Gastrocnemius medialis (tissue), 4 donors: ENCODE measurements at regions not wholly inside any gene's neighbourhood (a gene's known extent, or its start where the extent isn't known, plus 50 kb on each side); places are given as distances from the start of the nearest gene placed in this dataset.
A peak's percentile ranks its signal among the peaks of the same experiment; 100 is the strongest.

Experiments
- ATAC-seq, 2 donors: fragments of 150-250 bp; one replicate each; pipeline ENCODE4 v1.9.1; 2016
- DNase-seq, 2 donors: peaks; one replicate each; pipeline ENCODE4 v3.0.0-alpha.2; 2019
- H3K27ac ChIP-seq, 4 donors: fragments of 200-600 bp; sonication (generic); 1 replicate in 1 of 4; 2 replicates in 3 of 4; pipeline ENCODE4 v1.5.1; 2016 to 2018; ENCODE audit warnings: mild to moderate bottlenecking in 2 of 4, moderate library complexity in 1 of 4
- H3K27me3 ChIP-seq, 3 donors: fragments of 200-600 bp; sonication (generic) in 2 of 3; 1 replicate in 1 of 3; 2 replicates in 2 of 3; pipeline versions ENCODE4 v1.5.1 to v1.6.0; 2016 to 2019; ENCODE audit warnings: mild to moderate bottlenecking in 1 of 3, moderate library complexity in 1 of 3
- H3K36me3 ChIP-seq, 2 donors: fragments of 200-600 bp; sonication (generic) in 1 of 2; one replicate each; pipeline ENCODE4 v1.5.1; 2017 to 2018
- H3K4me1 ChIP-seq, 2 donors: fragments of 200-600 bp; sonication (generic) in 1 of 2; one replicate each; pipeline ENCODE4 v1.5.1; 2016 to 2017; ENCODE audit warnings: mild to moderate bottlenecking in 2 of 2
- H3K4me3 ChIP-seq, 4 donors: fragments of 200-600 bp; sonication (generic) in 3 of 4; 1 replicate in 1 of 4; 2 replicates in 3 of 4; pipeline ENCODE4 v1.5.1; 2016 to 2019; ENCODE audit warnings: mild to moderate bottlenecking in 2 of 4
- H3K9me3 ChIP-seq, 3 donors: fragments of 200-600 bp; sonication (generic) in 2 of 3; 1 replicate in 1 of 3; 2 replicates in 2 of 3; pipeline ENCODE4 v1.5.1; 2016 to 2019
- POLR2A ChIP-seq, 2 donors: fragments of 450-650 bp; IDR thresholded peaks; one replicate each; pipeline ENCODE4 v1.6.1; 2017; ENCODE audit warnings: antibody characterized with exemption in 2 of 2, mild to moderate bottlenecking in 2 of 2, moderate library complexity in 2 of 2
- in situ Hi-C, 4 donors: fragments of 200-750 bp; cut with MboI; loops; one replicate each; pipeline versions ENCODE4 v1.15.0 to v1.8.0; 2017; ENCODE audit warnings: low sequenced_read_pairs in 4 of 4
- intact Hi-C: fragments of 100-400 bp; cut with DNase I; formaldehyde crosslinking; loops from one replicate; pipeline ENCODE4 v1.15.1; 2023; ENCODE audit warnings: low total_unique reads
- TF ChIP-seq, protein P1 (sequence below), 5 experiments: fragments of 450-650 bp in 3 of 5; fragments of 200-600 bp in 2 of 5; sonication (generic) in 2 of 5; IDR thresholded peaks in 4 of 5; conservative IDR thresholded peaks in 1 of 5; 1 replicate in 4 of 5; 2 replicates in 1 of 5; pipeline ENCODE4 v1.5.1; 2016 to 2019; ENCODE audit warnings: antibody characterized with exemption in 5 of 5, mild to moderate bottlenecking in 3 of 5, moderate library complexity in 3 of 5

DNA sequence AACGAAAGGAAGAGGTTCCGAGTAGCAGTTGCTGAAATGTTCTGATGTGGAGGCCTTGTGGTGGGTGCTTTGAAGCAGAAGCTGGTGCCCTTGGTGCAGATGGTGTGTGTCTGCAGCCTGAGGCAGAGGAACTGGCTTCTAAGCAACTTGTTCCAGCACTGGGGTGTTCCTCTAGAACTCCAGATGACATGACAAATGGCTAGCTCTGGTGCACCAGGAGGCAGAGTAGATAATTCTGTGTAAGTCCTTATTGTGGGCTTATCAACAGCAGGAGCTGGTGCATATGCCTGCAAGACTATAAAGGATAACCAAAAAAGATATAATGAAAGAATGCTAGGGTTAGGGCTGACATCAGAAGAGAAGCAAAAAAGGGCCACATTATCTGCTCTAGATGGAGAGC lies 76.5 kb downstream of the ARL5B start:
- H3K27me3 ChIP-seq, result no peaks in the 10 kb centered on the region
- intact Hi-C loops, result no loop called here
- no peaks in the 10 kb centered on the region for H3K9me3 ChIP-seq
- in situ Hi-C loops, result no loop called here
- H3K4me1 ChIP-seq, result no peaks in the 10 kb centered on the region
- no peaks in the 10 kb centered on the region for H3K36me3 ChIP-seq
- TF ChIP-seq, protein P1, sequence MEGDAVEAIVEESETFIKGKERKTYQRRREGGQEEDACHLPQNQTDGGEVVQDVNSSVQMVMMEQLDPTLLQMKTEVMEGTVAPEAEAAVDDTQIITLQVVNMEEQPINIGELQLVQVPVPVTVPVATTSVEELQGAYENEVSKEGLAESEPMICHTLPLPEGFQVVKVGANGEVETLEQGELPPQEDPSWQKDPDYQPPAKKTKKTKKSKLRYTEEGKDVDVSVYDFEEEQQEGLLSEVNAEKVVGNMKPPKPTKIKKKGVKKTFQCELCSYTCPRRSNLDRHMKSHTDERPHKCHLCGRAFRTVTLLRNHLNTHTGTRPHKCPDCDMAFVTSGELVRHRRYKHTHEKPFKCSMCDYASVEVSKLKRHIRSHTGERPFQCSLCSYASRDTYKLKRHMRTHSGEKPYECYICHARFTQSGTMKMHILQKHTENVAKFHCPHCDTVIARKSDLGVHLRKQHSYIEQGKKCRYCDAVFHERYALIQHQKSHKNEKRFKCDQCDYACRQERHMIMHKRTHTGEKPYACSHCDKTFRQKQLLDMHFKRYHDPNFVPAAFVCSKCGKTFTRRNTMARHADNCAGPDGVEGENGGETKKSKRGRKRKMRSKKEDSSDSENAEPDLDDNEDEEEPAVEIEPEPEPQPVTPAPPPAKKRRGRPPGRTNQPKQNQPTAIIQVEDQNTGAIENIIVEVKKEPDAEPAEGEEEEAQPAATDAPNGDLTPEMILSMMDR (IDR thresholded peaks at IDR 0.05 in 4 of 5, conservative IDR thresholded peaks at IDR 0.05 in 1 of 5), result no peak
- no peak for TF ChIP-seq POLR2A (IDR thresholded peaks at IDR 0.05)
- DNase-seq (no peak), ATAC-seq (no peak)
- H3K27ac ChIP-seq, result no peak overlapping the region
- H3K4me3 ChIP-seq, result no peak overlapping the region

DNA sequence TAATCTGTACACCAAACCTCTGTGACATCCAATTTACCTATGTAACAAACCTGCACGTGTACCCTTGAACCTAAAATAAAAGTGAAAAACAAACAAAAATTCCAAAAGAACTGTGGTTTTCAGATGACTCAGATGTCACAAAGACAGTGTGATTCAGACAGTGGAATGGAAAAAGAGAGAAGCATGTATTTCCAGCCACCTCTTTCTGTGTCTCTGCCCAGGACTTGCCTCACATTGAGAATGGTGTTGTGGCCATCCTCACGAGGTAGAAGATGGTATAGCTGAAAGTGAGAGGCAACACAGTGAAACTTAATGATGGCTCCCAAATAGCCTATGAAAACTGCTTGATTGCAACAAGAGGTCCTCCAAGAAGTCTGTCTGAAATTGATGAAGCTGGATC lies 78.0 kb downstream of the ARL5B start:
- DNase-seq (no peak), ATAC-seq (no peak)
- no peaks in the 10 kb centered on the region for H3K9me3 ChIP-seq
- no peaks in the 10 kb centered on the region for H3K36me3 ChIP-seq
- intact Hi-C loops, result no loop called here
- H3K27me3 ChIP-seq, result no peaks in the 10 kb centered on the region
- in situ Hi-C loops, result no loop called here
- no peak overlapping the region for H3K27ac ChIP-seq
- no peak overlapping the region for H3K4me3 ChIP-seq
- TF ChIP-seq POLR2A (IDR thresholded peaks at IDR 0.05), result no peak
- TF ChIP-seq, protein P1 (IDR thresholded peaks at IDR 0.05 in 4 of 5, conservative IDR thresholded peaks at IDR 0.05 in 1 of 5), result no peak
- H3K4me1 ChIP-seq, result no peaks in the 10 kb centered on the region

DNA sequence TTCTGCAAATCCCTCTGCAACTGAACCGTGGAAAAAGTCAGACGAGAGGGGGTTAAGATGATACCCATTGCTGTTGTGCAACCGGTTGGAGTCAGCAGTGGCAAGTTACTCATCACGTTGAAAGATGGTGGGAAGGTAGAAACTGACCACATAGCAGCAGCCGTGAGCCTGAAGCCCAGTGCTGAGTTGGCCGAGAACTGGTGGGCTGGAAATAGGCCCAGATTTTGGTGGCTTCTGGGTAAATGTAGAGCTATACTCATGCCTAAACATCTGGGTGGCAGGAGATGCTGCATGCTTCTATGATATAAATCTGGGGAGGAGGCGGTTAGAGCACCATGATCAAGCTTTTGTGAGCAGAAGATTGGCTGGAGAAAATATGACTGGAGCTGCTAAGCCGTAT lies 78.6 kb downstream of the ARL5B start:
- H3K9me3 ChIP-seq, result no peaks in the 10 kb centered on the region
- H3K27ac ChIP-seq, result no peak overlapping the region
- no peaks in the 10 kb centered on the region for H3K4me1 ChIP-seq
- in situ Hi-C loops (no loop called here), intact Hi-C loops (no loop called here)
- no peaks in the 10 kb centered on the region for H3K27me3 ChIP-seq
- TF ChIP-seq, protein P1 (IDR thresholded peaks at IDR 0.05 in 4 of 5, conservative IDR thresholded peaks at IDR 0.05 in 1 of 5), result no peak
- TF ChIP-seq POLR2A (IDR thresholded peaks at IDR 0.05), result no peak
- ATAC-seq (peak in 1 of 2 donors; percentile 30), DNase-seq (no peak)
- H3K4me3 ChIP-seq, result no peak overlapping the region
- H3K36me3 ChIP-seq, result no peaks in the 10 kb centered on the region

DNA sequence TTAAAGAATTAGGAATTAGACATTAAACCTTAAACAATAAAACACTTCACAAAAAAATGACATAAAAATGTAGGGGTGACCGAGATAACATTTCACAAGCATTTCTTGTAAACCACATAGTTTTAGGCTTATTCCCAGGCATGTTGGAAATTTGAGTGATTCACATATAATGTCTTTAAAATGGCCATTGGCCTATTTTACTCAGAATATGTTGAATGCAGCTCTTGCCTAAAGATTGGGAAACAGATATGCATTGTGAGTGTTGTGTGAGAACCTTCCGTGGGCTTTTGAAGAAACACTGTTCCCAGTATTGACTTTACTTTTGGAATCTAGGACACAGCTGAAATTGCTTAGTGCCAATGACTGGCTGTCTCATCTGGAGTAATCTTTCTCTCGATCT lies 79.6 kb downstream of the ARL5B start:
- Histone ChIP-seq H3K36me3 (no peaks in the 10 kb centered on the region), H3K4me1 (no peaks in the 10 kb centered on the region), H3K9me3 (no peaks in the 10 kb centered on the region), H3K27ac (no peak overlapping the region), H3K27me3 (no peaks in the 10 kb centered on the region), H3K4me3 (no peak overlapping the region)
- TF ChIP-seq POLR2A (IDR thresholded peaks at IDR 0.05), result no peak
- TF ChIP-seq, protein P1 (IDR thresholded peaks at IDR 0.05 in 4 of 5, conservative IDR thresholded peaks at IDR 0.05 in 1 of 5), result no peak
- in situ Hi-C loops (no loop called here), intact Hi-C loops (no loop called here)
- peak in 1 of 2 donors; percentile 30 for ATAC-seq
- no peak for DNase-seq

DNA sequence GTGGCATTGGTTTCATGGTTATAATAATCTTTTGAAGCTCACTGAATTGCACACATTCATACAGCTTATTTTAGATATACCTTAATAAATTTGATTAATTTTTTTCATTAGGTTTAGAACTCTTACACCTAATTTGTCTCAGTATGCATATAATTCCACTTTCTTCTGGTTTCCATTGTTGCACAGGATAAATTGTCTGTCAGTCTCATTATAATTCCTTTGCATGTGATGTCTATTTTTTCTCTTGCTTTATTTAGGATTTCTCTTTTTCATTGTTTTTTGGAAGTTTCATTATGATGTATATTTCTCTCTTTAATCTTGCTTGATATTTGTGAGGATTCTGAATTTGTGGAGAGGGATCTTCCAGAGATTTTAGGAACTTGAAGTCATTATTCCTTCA lies 84.7 kb downstream of the ARL5B start:
- in situ Hi-C loops, result no loop called here
- DNase-seq, result no peak
- Histone ChIP-seq H3K36me3 (no peaks in the 10 kb centered on the region), H3K4me3 (no peak overlapping the region), H3K4me1 (no peaks in the 10 kb centered on the region), H3K27me3 (no peaks in the 10 kb centered on the region), H3K27ac (no peak overlapping the region), H3K9me3 (no peaks in the 10 kb centered on the region)
- TF ChIP-seq POLR2A (IDR thresholded peaks at IDR 0.05), result no peak
- no peak for ATAC-seq
- intact Hi-C loops, result no loop called here
